ENCODE measurements at regions not wholly inside any gene's neighbourhood (a gene's known extent, or its start where the extent isn't known, plus 50 kb on each side); places are given as distances from the start of the nearest gene placed in this dataset.

GRCh38 chr13:59447846-59448620 lies 715.7 kb downstream of the DIAPH3 start:
- no peaks in the 10 kb centered on the region for H3K4me1 ChIP-seq
- no peaks in the 10 kb centered on the region for H3K79me2 ChIP-seq
- no peak overlapping the region for H3K4me3 ChIP-seq (ENCODE audit: low read depth, low read length)
- no peak overlapping the region for H3K4me2 ChIP-seq (ENCODE audit: low read length)
- no peaks in the 10 kb centered on the region for H3K9me3 ChIP-seq (ENCODE audit: control insufficient read depth, low read length)
- no peaks in the 10 kb centered on the region for H3K27me3 ChIP-seq (ENCODE audit: control insufficient read depth, insufficient read depth, low read length)
- H3K27ac ChIP-seq, result no peak overlapping the region
- no peak overlapping the region for H3K9ac ChIP-seq
- TF ChIP-seq CTCF (IDR thresholded peaks at IDR 0.05), result no peak
- no peaks in the 10 kb centered on the region for H3K36me3 ChIP-seq (ENCODE audit: control insufficient read depth, insufficient read depth, low read length)
- no peak overlapping the region for H2AFZ ChIP-seq

DNA sequence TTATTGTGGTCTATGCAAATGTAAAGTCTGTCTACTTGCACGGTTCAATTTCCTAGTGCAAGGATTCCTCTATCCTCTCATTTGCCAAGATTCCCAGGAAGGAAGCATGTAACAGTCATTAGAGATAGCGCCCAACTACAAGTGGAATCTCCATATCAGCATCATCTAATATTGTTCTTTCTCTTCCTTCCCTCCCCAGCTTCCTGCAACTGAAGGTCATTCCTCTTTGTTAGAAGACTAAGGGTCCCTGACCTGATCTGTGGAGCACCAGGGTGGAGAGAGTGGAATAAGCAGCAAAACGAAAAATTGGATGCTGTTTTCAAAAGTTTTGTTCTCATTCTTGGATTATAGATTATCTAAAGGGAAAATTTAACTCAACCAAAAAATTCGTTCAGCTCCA lies 714.0 kb downstream of the DIAPH3 start:
- TF ChIP-seq CTCF (IDR thresholded peaks at IDR 0.05), result no peak
- H3K4me2 ChIP-seq (ENCODE audit: low read length), result no peak overlapping the region
- H3K4me1 ChIP-seq, result no peaks in the 10 kb centered on the region
- H3K4me3 ChIP-seq (ENCODE audit: low read depth, low read length), result no peak overlapping the region
- H3K36me3 ChIP-seq (ENCODE audit: control insufficient read depth, insufficient read depth, low read length), result no peaks in the 10 kb centered on the region
- H3K79me2 ChIP-seq, result no peaks in the 10 kb centered on the region
- H3K9ac ChIP-seq, result no peak overlapping the region
- H3K27ac ChIP-seq, result no peak overlapping the region
- no peaks in the 10 kb centered on the region for H3K9me3 ChIP-seq (ENCODE audit: control insufficient read depth, low read length)
- H2AFZ ChIP-seq, result no peak overlapping the region
- H3K27me3 ChIP-seq (ENCODE audit: control insufficient read depth, insufficient read depth, low read length), result no peaks in the 10 kb centered on the region

DNA sequence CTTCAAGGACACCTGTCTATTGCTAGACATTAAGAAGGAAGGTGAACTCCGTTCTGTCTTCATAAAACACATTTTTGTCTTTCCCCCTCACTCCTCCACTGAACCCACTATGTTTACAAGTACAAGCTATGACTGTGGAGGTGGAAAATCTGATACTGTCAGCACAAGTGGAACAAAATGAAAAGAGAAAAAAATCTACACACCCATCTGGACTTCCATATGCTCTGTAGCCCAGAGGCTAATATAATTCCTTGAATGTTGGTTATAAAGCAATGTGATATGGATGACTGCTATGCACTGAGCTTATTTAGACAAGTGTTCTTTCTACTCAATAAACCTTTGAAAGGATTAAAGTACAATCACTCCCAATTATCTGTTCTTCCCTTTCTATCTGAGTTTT lies 713.5 kb downstream of the DIAPH3 start:
- no peak overlapping the region for H2AFZ ChIP-seq

GRCh38 chr13:59451236-59451635 lies 712.5 kb downstream of the DIAPH3 start:
- no peaks in the 10 kb centered on the region for H3K79me2 ChIP-seq
- H3K4me3 ChIP-seq (ENCODE audit: low read depth, low read length), result no peak overlapping the region
- no peaks in the 10 kb centered on the region for H3K36me3 ChIP-seq (ENCODE audit: control insufficient read depth, insufficient read depth, low read length)
- no peak for TF ChIP-seq CTCF (IDR thresholded peaks at IDR 0.05)
- H2AFZ ChIP-seq, result no peak overlapping the region
- no peaks in the 10 kb centered on the region for H3K27me3 ChIP-seq (ENCODE audit: control insufficient read depth, insufficient read depth, low read length)
- no peak overlapping the region for H3K9ac ChIP-seq
- H3K4me1 ChIP-seq, result no peaks in the 10 kb centered on the region
- H3K27ac ChIP-seq, result no peak overlapping the region
- H3K4me2 ChIP-seq (ENCODE audit: low read length), result no peak overlapping the region
- no peaks in the 10 kb centered on the region for H3K9me3 ChIP-seq (ENCODE audit: control insufficient read depth, low read length)

More for the DNA sequence above, 713.5 kb downstream of the DIAPH3 start:
- TF ChIP-seq CTCF (IDR thresholded peaks at IDR 0.05), result no peak
- H3K27me3 ChIP-seq (ENCODE audit: control insufficient read depth, insufficient read depth, low read length), result no peaks in the 10 kb centered on the region
- H3K4me2 ChIP-seq (ENCODE audit: low read length), result no peak overlapping the region
- no peaks in the 10 kb centered on the region for H3K9me3 ChIP-seq (ENCODE audit: control insufficient read depth, low read length)
- H3K9ac ChIP-seq, result no peak overlapping the region
- H3K36me3 ChIP-seq (ENCODE audit: control insufficient read depth, insufficient read depth, low read length), result no peaks in the 10 kb centered on the region
- H3K27ac ChIP-seq, result no peak overlapping the region
- no peaks in the 10 kb centered on the region for H3K4me1 ChIP-seq
- H3K79me2 ChIP-seq, result no peaks in the 10 kb centered on the region
- H3K4me3 ChIP-seq (ENCODE audit: low read depth, low read length), result no peak overlapping the region
